Neural cell (in vitro differentiated cells): ENCODE measurements at regions not wholly inside any gene's neighbourhood (a gene's known extent, or its start where the extent isn't known, plus 50 kb on each side); places are given as distances from the start of the nearest gene placed in this dataset.

Experiments
- H2AFZ ChIP-seq: fragments of 200-600, 300-800 bp; sonication (generic), shearing (Covaris generic); 2 replicates; pipeline ENCODE4 v1.6.0; 2014; ENCODE audit warnings: low read depth, mild to moderate bottlenecking, antibody characterized with exemption, low read length, moderate library complexity
- H3F3A ChIP-seq: fragments of 200-600 bp; shearing (Covaris generic); 2 replicates; pipeline ENCODE4 v1.6.1; 2016; ENCODE audit warnings: mild to moderate bottlenecking, moderate library complexity, mixed read lengths, antibody characterized with exemption, low read length; ENCODE audit not compliant: insufficient read depth, poor library complexity, severe bottlenecking
- H3K27ac ChIP-seq: fragments of 200-600, 300-800 bp; sonication (generic), shearing (Covaris generic); 2 replicates; pipeline ENCODE4 v1.5.1; 2014; ENCODE audit warnings: mild to moderate bottlenecking, low read length, moderate library complexity
- H3K27me3 ChIP-seq: fragments of 300-800, 200-600 bp; sonication (generic), shearing (Covaris generic); 2 replicates; pipeline ENCODE4 v1.6.0; 2014; ENCODE audit warnings: mild to moderate bottlenecking, low read depth, low read length, moderate library complexity; ENCODE audit not compliant: insufficient read depth
- H3K36me3 ChIP-seq: fragments of 300-800, 200-600 bp; sonication (generic), shearing (Covaris generic); 2 replicates; pipeline ENCODE4 v1.5.1; 2014; ENCODE audit warnings: mild to moderate bottlenecking, antibody characterized with exemption, low read length, moderate library complexity; ENCODE audit not compliant: insufficient read depth
- H3K4me2 ChIP-seq: fragments of 300-800, 200-600 bp; sonication (generic), shearing (Covaris generic); 2 replicates; pipeline ENCODE4 v1.6.0; 2014; ENCODE audit warnings: mild to moderate bottlenecking, low read length
- H3K4me3 ChIP-seq: fragments of 300-800, 200-600 bp; sonication (generic), shearing (Covaris generic); 2 replicates; pipeline ENCODE4 v1.5.1; 2014; ENCODE audit warnings: mild to moderate bottlenecking, low read length, moderate library complexity
- H3K79me2 ChIP-seq: fragments of 200-600 bp; shearing (Covaris generic); replicated peaks from 2 replicates; pipeline ENCODE4 v1.6.0; 2014; ENCODE audit warnings: mild to moderate bottlenecking, low read length, moderate library complexity; ENCODE audit not compliant: insufficient read depth
- H3K9ac ChIP-seq: fragments of 300-800, 200-600 bp; sonication (generic), shearing (Covaris generic); 2 replicates; pipeline ENCODE4 v1.6.1; 2016; ENCODE audit warnings: mild to moderate bottlenecking, low read length, mixed read lengths
- H3K9me2 ChIP-seq: fragments of 200-600 bp; shearing (Covaris generic); 2 replicates; pipeline ENCODE4 v1.6.1; 2016; ENCODE audit warnings: mild to moderate bottlenecking, low read length, mixed read lengths; ENCODE audit not compliant: insufficient read depth
- H3K9me3 ChIP-seq: fragments of 200-600, 300-800 bp; sonication (generic), shearing (Covaris generic); 2 replicates; pipeline ENCODE4 v1.6.1; 2016; ENCODE audit warnings: mild to moderate bottlenecking, mixed run types, low read length, moderate library complexity, mixed read lengths
- H4K20me1 ChIP-seq: fragments of 200-600 bp; shearing (Covaris generic); 2 replicates; pipeline ENCODE4 v1.6.1; 2016; ENCODE audit warnings: mild to moderate bottlenecking, mixed run types; ENCODE audit not compliant: insufficient read depth
- CTCF ChIP-seq: fragments of 450-650 bp; IDR thresholded peaks from 2 replicates; pipeline ENCODE4 v1.5.1; 2014; ENCODE audit warnings: antibody characterized with exemption, mild to moderate bottlenecking, moderate library complexity; ENCODE audit not compliant: poor library complexity, severe bottlenecking
- EP300 ChIP-seq: fragments of 450-650 bp; conservative IDR thresholded peaks from 2 replicates; pipeline ENCODE4 v1.6.1; 2014; ENCODE audit warnings: antibody characterized with exemption, mild to moderate bottlenecking, moderate library complexity; ENCODE audit not compliant: poor library complexity, severe bottlenecking
- EZH2 ChIP-seq: fragments of 200-600, 300-800 bp; shearing (Covaris generic), sonication (generic); IDR thresholded peaks from 2 replicates; pipeline ENCODE4 v1.6.1; 2014; ENCODE audit warnings: antibody characterized with exemption, low read length, borderline replicate concordance, mild to moderate bottlenecking; ENCODE audit not compliant: insufficient read depth, poor library complexity, severe bottlenecking
- MXI1 ChIP-seq: fragments of 450-650 bp; conservative IDR thresholded peaks from 2 replicates; pipeline ENCODE4 v1.6.1; 2014; ENCODE audit warnings: antibody characterized with exemption, mild to moderate bottlenecking; ENCODE audit not compliant: poor library complexity, severe bottlenecking
- POLR2AphosphoS5 ChIP-seq: IDR thresholded peaks from 2 replicates; pipeline ENCODE4 v1.6.1; 2012
- RAD21 ChIP-seq: fragments of 450-650 bp; conservative IDR thresholded peaks from 2 replicates; pipeline ENCODE4 v1.6.1; 2014; ENCODE audit warnings: antibody characterized with exemption, mild to moderate bottlenecking, moderate library complexity
- REST ChIP-seq: IDR thresholded peaks from 2 replicates; pipeline ENCODE4 v1.6.1; 2012; ENCODE audit warnings: borderline replicate concordance
- SMC3 ChIP-seq: fragments of 450-650 bp; conservative IDR thresholded peaks from 2 replicates; pipeline ENCODE4 v1.6.1; 2014; ENCODE audit warnings: antibody characterized with exemption, mild to moderate bottlenecking, moderate library complexity; ENCODE audit not compliant: poor library complexity
- TAF1 ChIP-seq: IDR thresholded peaks from 2 replicates; pipeline ENCODE4 v1.6.1; 2012; ENCODE audit warnings: low read depth

- TF ChIP-seq POLR2AphosphoS5 = no peak
- no peak for TF ChIP-seq MXI1
- TF ChIP-seq REST = no peak
- TF ChIP-seq EP300 = no peak
- no peak for TF ChIP-seq CTCF
- no peak for TF ChIP-seq SMC3
- no peak for TF ChIP-seq TAF1
- TF ChIP-seq RAD21 = no peak
- no peak for TF ChIP-seq EZH2
- H3K9me2 ChIP-seq = no peaks in the 10 kb centered on the region
- no peak overlapping the region for H3K9ac ChIP-seq
Observed at GRCh38 chr6:166860392-166860791, 96.0 kb downstream of the RNASET2 start.

GRCh38 chr6:166855416-166855815 is 100.9 kb downstream of the RNASET2 start:
- no peaks in the 10 kb centered on the region for H3K9me2 ChIP-seq
- no peak overlapping the region for H3K9ac ChIP-seq
- no peak overlapping the region for H3K27ac ChIP-seq
- H2AFZ ChIP-seq = no peak overlapping the region
- H3K9me3 ChIP-seq = no peaks in the 10 kb centered on the region
- H3F3A ChIP-seq = no peaks in the 10 kb centered on the region
- H4K20me1 ChIP-seq = no peaks in the 10 kb centered on the region
- H3K36me3 ChIP-seq = no peaks in the 10 kb centered on the region
- peaks cover 5% of the 10 kb centered on the region for H3K79me2 ChIP-seq
- no peaks in the 10 kb centered on the region for H3K27me3 ChIP-seq
- no peak for TF ChIP-seq REST
- TF ChIP-seq SMC3 = no peak
- TF ChIP-seq EP300 = no peak
- TF ChIP-seq MXI1 = no peak
- no peak for TF ChIP-seq TAF1
- TF ChIP-seq POLR2AphosphoS5 = no peak
- TF ChIP-seq CTCF = no peak
- no peak overlapping the region for H3K4me2 ChIP-seq
- H3K4me3 ChIP-seq = no peak overlapping the region

More at GRCh38 chr6:166860392-166860791, 96.0 kb downstream of the RNASET2 start:
- Histone ChIP-seq H3K9me3 (no peaks in the 10 kb centered on the region), H3K4me2 (peak overlapping the region; percentile 10), H2AFZ (no peak overlapping the region), H3K27ac (no peak overlapping the region), H3K4me3 (peak overlapping the region; percentile 85), H3F3A (no peaks in the 10 kb centered on the region), H3K27me3 (no peaks in the 10 kb centered on the region), H4K20me1 (no peaks in the 10 kb centered on the region), H3K36me3 (no peaks in the 10 kb centered on the region), H3K79me2 (peaks cover 5% of the 10 kb centered on the region)
